Breast epithelium (tissue), 3 donors: ENCODE measurements at regions not wholly inside any gene's neighbourhood (a gene's known extent, or its start where the extent isn't known, plus 50 kb on each side); places are given as distances from the start of the nearest gene placed in this dataset.

Experiments
- CTCF ChIP-seq, 3 donors: fragments of 450-650 bp; IDR thresholded peaks; one replicate each; pipeline ENCODE4 v1.5.1; 2016 to 2017; ENCODE audit warnings: antibody characterized with exemption in 3 of 3, mild to moderate bottlenecking in 3 of 3, moderate library complexity in 3 of 3
- POLR2A ChIP-seq: fragments of 450-650 bp; IDR thresholded peaks from one replicate; pipeline ENCODE4 v1.6.1; 2016; ENCODE audit warnings: antibody characterized with exemption, mild to moderate bottlenecking, moderate library complexity
- POLR2AphosphoS5 ChIP-seq, 3 donors: sonication (generic); formaldehyde crosslinking; IDR thresholded peaks; one replicate each; pipeline ENCODE4 v1.6.1; 2017; ENCODE audit warnings: antibody characterized with exemption in 3 of 3

- TF ChIP-seq POLR2A = no peak
- TF ChIP-seq CTCF (IDR thresholded peaks at IDR 0.05) = no peak
- no peak for TF ChIP-seq POLR2AphosphoS5 (IDR thresholded peaks at IDR 0.05)
Measured at GRCh38 chr6:139766796-139767195, 392.3 kb upstream of the CITED2 start.
